Ovary (tissue), 7 donors: ENCODE measurements at regions not wholly inside any gene's neighbourhood (a gene's known extent, or its start where the extent isn't known, plus 50 kb on each side); places are given as distances from the start of the nearest gene placed in this dataset.

Source experiments
- DNase-seq, 5 donors: peaks; one replicate each; pipeline ENCODE4 v3.0.0-alpha.2; 2019 to 2020
- H3K27ac ChIP-seq, 2 donors: fragments of 200-600 bp; one replicate each; pipeline versions ENCODE4 v1.5.1 to v1.8.0; 2019 to 2022
- H3K27me3 ChIP-seq: fragments of 200-600 bp; one replicate; pipeline ENCODE4 v1.8.0; 2022
- H3K36me3 ChIP-seq: fragments of 200-600 bp; sonication (generic); one replicate; pipeline ENCODE4 v1.5.1; 2019
- H3K4me1 ChIP-seq: one replicate; pipeline ENCODE4 v1.8.1; 2013; ENCODE audit warnings: mild to moderate bottlenecking, moderate library complexity; ENCODE audit not compliant: insufficient read depth
- H3K4me3 ChIP-seq: fragments of 200-600 bp; sonication (generic); one replicate; pipeline ENCODE4 v1.5.1; 2017
- H3K9me3 ChIP-seq, 2 donors: fragments of 200-600 bp in 1 of 2; sonication (generic) in 1 of 2; one replicate each; pipeline versions ENCODE4 v1.5.1 to v1.8.1; 2013 to 2019; ENCODE audit warnings: mild to moderate bottlenecking in 1 of 2, moderate library complexity in 1 of 2
- EP300 ChIP-seq: sonication (generic); formaldehyde crosslinking; IDR thresholded peaks from one replicate; pipeline ENCODE4 v1.6.1; 2017; ENCODE audit warnings: antibody characterized with exemption
- POLR2A ChIP-seq: fragments of 450-650 bp; IDR thresholded peaks from one replicate; pipeline ENCODE4 v1.6.1; 2017; ENCODE audit warnings: antibody characterized with exemption, mild to moderate bottlenecking, moderate library complexity
- WGBS, 3 donors: extraction: QIAGEN DNeasy Blood & Tissue Kit in 1 of 3; methylation state at CpG; one replicate each; pipeline versions ENCODE4 v1.1.5 to v1.1.7; 2013 to 2017; 5-methylcytosine and 5-hydroxymethylcytosine counted together
- intact Hi-C, 4 donors: fragments of 100-400 bp; cut with DNase I; formaldehyde crosslinking; loops; one replicate each; pipeline versions ENCODE4 v1.11.0 to v1.15.1; 2022 to 2023
- TF ChIP-seq, protein P1 (sequence below), 3 donors: fragments of 450-650 bp in 2 of 3; fragments of 200-600 bp in 1 of 3; IDR thresholded peaks; one replicate each; pipeline versions ENCODE4 v1.5.1 to v1.8.0; 2016 to 2022; ENCODE audit warnings: antibody characterized with exemption in 3 of 3, mild to moderate bottlenecking in 1 of 3
- donor health status: DM: no; HTN: no; CAD: no; lungs with moderate emphysema.
- donor health status: DM: no; HTN: no; CAD: no.
- donor health status: Bipolar disorder and iron deficiency.
- donor health status: DM: no; HTN: no; CAD: no.
- donor health status: DM: yes; HTN: yes; CAD: no.

DNA sequence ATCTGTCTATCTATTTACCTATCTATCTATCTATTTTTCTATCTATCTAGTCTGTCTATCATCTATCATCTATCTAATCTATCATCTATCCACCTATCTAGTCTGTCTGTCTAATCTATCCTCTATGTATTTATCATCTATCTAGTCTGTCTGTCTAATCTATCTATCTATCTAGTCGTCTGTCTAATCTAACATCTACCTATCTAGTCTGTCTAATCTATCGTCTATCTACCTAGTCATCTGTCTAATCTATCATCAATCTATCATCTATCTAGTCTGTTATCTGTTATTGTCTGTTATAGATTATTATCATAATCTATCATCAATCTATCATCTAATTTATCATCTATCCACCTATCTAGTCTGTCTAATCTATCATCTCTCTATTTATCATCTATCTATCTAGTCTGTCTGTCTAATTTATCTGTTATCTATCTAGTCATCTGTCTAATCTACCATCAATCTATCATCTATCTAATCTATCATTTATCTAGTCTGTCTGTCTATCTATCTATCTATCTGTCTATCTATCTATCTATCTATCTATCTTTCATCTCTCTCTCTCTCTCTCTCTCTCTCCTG, 80.2 kb upstream of the ZNF618 start:
- no peak overlapping the region for H3K4me3 ChIP-seq
- no peaks in the 10 kb centered on the region for H3K4me1 ChIP-seq
- H3K27me3 ChIP-seq, result no peaks in the 10 kb centered on the region
- no peak for TF ChIP-seq POLR2A
- no peak for DNase-seq
- H3K27ac ChIP-seq, result no peak overlapping the region
- no peaks in the 10 kb centered on the region for H3K36me3 ChIP-seq
- intact Hi-C loops, result no loop called here
- no peaks in the 10 kb centered on the region for H3K9me3 ChIP-seq
- 74 to 82% (median 77%) methylated on average over 2 of the region's 2 CpGs for WGBS, 3 donors

DNA sequence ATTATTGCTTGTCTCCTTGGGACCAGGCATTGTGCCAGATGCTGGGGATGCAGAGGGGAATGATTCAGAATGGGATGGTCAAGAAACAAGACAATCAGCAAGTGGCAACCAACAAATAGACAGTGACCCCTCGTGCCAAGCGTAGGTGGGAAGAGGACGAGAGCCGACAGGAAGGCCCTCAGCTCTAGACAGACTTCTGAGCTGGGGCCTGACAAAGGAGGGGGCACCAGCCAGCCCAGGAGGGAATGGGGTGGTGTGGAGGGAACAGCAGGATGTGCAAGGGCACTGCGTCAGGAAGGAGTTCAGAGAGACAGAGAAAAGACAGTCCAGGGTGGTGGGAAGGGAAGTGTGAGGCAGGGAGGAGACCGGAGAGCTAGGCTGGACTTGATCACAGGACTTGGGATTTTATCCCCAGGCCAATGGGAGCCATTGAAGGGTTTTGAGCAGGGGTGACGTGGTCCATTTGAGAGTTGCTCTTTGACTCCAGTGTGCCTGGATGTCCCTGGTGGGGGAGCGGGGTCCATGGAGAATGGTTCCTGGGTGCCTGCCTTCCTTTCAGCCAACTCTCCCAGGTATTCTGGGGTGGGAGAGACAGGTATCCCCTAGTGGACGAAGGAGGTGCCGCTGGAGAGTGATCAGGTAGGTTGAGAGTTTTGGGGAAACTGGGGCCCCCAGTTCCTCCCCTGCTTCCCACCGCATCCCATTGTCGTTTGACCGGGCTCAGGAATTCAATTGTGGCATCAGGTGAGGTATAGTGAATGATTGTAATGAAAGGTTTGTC, 79.3 kb upstream of the ZNF618 start:
- Histone ChIP-seq H3K27ac (no peak overlapping the region), H3K36me3 (no peaks in the 10 kb centered on the region), H3K27me3 (no peaks in the 10 kb centered on the region), H3K9me3 (no peaks in the 10 kb centered on the region), H3K4me3 (no peak overlapping the region), H3K4me1 (no peaks in the 10 kb centered on the region)
- no peak for DNase-seq
- intact Hi-C loops, result no loop called here
- TF ChIP-seq, protein P1, sequence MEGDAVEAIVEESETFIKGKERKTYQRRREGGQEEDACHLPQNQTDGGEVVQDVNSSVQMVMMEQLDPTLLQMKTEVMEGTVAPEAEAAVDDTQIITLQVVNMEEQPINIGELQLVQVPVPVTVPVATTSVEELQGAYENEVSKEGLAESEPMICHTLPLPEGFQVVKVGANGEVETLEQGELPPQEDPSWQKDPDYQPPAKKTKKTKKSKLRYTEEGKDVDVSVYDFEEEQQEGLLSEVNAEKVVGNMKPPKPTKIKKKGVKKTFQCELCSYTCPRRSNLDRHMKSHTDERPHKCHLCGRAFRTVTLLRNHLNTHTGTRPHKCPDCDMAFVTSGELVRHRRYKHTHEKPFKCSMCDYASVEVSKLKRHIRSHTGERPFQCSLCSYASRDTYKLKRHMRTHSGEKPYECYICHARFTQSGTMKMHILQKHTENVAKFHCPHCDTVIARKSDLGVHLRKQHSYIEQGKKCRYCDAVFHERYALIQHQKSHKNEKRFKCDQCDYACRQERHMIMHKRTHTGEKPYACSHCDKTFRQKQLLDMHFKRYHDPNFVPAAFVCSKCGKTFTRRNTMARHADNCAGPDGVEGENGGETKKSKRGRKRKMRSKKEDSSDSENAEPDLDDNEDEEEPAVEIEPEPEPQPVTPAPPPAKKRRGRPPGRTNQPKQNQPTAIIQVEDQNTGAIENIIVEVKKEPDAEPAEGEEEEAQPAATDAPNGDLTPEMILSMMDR (IDR thresholded peaks at IDR 0.05), result no peak
- TF ChIP-seq EP300, result no peak
- no peak for TF ChIP-seq POLR2A
- WGBS, 3 donors, result 91 to 92% (median 92%) methylated on average over 13 of the region's 13 CpGs

DNA sequence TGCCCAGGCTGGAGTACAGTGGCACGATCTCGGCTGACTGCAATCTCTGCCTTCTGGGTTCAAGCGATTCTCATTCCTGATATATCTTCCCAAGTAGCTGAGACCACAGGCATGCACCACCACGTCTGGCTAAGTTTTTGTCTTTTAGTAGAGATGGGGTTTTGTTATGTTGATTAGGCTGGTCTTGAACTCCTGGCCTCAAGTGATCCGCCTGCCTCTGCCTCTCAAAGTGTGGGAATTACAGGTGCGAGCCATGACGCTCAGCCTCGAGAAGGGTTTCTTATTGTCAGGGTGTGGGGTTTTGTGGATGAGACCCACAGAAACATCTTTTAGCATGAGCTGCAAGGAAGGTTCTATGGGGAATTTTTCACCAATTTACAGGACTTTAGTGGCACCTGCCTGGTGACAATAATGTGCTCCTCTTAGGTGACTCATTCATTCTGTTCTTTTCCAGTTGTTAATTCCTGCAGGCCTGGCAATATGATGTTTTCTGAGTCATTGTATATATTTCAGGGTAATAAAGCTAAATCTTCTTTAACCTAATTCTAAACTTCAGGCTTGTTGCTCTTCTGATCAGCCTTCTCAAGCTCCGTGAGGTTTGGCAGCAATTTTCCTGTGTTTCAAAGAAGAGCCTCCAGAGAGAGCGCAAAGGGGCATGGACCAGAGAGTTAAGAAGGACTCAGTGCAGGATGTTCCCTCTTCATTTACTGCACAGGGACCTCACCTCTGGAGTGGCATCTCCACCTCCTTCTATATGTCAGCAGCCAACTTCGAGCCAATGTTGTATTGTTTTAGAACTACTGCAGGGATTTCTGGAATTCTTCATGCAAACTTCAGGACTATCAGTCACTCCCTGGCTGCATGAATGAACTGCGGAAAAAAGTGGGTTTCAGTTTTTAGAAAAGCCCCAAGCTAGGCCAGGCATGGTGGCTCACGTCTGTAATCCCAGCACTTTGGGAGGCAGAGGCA, 77.8 kb upstream of the ZNF618 start:
- Histone ChIP-seq H3K9me3 (no peaks in the 10 kb centered on the region), H3K36me3 (no peaks in the 10 kb centered on the region), H3K27ac (no peak overlapping the region), H3K4me1 (no peaks in the 10 kb centered on the region), H3K4me3 (no peak overlapping the region), H3K27me3 (no peaks in the 10 kb centered on the region)
- TF ChIP-seq EP300 (no peak), POLR2A (no peak)
- TF ChIP-seq, protein P1 (IDR thresholded peaks at IDR 0.05), result no peak
- WGBS, 3 donors, result 70 to 79% (median 76%) methylated on average over 13 of the region's 13 CpGs
- intact Hi-C loops, result no loop called here
- DNase-seq, result no peak

DNA sequence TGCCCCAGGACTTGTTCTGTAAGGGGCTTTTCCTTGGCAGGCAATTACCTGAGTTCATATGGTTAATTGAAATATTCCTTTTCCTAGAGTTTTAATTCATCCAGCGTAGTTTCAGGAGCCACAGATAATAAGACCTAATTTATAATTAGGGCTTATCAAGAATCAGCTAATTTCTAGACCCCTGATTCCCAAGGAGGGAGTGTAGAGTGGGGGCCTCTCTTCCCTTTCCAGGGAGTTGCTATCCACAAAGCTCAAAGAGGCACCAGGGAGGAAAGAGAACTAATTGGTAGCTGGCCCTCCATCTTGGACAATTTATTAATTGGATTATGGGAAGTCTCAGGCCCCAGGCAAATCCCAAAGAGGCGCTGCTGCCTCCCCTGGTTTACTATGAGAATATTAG, 75.8 kb upstream of the ZNF618 start:
- no peaks in the 10 kb centered on the region for H3K9me3 ChIP-seq
- no peaks in the 10 kb centered on the region for H3K36me3 ChIP-seq
- intact Hi-C loops, result loop anchor here in 1 of 4 donors (10.0 kb wide), 1 partner anchor 75 kb away; the partner anchor contains the start of gene ZNF618
- no peak for DNase-seq
- no peak overlapping the region for H3K27ac ChIP-seq
- TF ChIP-seq EP300, result no peak
- no peak for TF ChIP-seq POLR2A
- TF ChIP-seq, protein P1 (IDR thresholded peaks at IDR 0.05), result no peak
- no peak overlapping the region for H3K4me3 ChIP-seq
- H3K4me1 ChIP-seq, result no peaks in the 10 kb centered on the region
- no peaks in the 10 kb centered on the region for H3K27me3 ChIP-seq
- WGBS, 3 donors, result 93 to 98% (median 93%) methylated on average over 2 of the region's 2 CpGs
